Keratinocyte (primary cell): ENCODE measurements at regions not wholly inside any gene's neighbourhood (a gene's known extent, or its start where the extent isn't known, plus 50 kb on each side); places are given as distances from the start of the nearest gene placed in this dataset.

ENCODE experiments used
- DNase-seq: peaks from one replicate; pipeline ENCODE4 v3.0.0-alpha.2; 2011; ENCODE audit warnings: low read depth, missing footprints, low spot score
- FAIRE-seq: peaks from 2 replicates; lab custom pipeline; 2011; peaks lifted over from hg19 to GRCh38; lab: Jason Lieb, UNC
- H2AFZ ChIP-seq: 2 replicates; pipeline ENCODE4 v1.6.0; 2012; ENCODE audit warnings: low read length, control low read depth, inconsistent platforms; ENCODE audit not compliant: control insufficient read depth
- H3K27ac ChIP-seq: 2 replicates; pipeline ENCODE4 v1.5.1; 2011; ENCODE audit warnings: low read length; ENCODE audit not compliant: control insufficient read depth, insufficient read depth
- H3K27me3 ChIP-seq: 3 replicates; pipeline ENCODE4 v1.6.0; 2011; ENCODE audit warnings: low read length; ENCODE audit not compliant: control insufficient read depth, insufficient read depth; ENCODE audit errors: extremely low read depth
- H3K36me3 ChIP-seq, 2 experiments: 2 replicates in 1 of 2; 3 replicates in 1 of 2; pipeline ENCODE4 v1.5.1; 2011; ENCODE audit warnings: low read length in 2 of 2, mild to moderate bottlenecking in 1 of 2; ENCODE audit not compliant: control insufficient read depth in 2 of 2, insufficient read depth in 2 of 2; ENCODE audit errors: extremely low read depth in 1 of 2
- H3K4me1 ChIP-seq: 3 replicates; pipeline ENCODE4 v1.5.1; 2011; ENCODE audit warnings: low read length; ENCODE audit not compliant: control insufficient read depth, insufficient read depth; ENCODE audit errors: extremely low read depth
- H3K4me2 ChIP-seq: 3 replicates; pipeline ENCODE4 v1.6.0; 2011; ENCODE audit warnings: low read depth, low read length; ENCODE audit not compliant: control insufficient read depth, insufficient read depth; ENCODE audit errors: extremely low read depth
- H3K4me3 ChIP-seq, 3 experiments: fragments of 200-600 bp in 1 of 3; sonication (generic) in 1 of 3; 2 replicates in 2 of 3; 3 replicates in 1 of 3; pipeline ENCODE4 v1.5.1; 2011 to 2016; ENCODE audit warnings: low read length in 3 of 3, mild to moderate bottlenecking in 3 of 3, control low read depth in 2 of 3, inconsistent platforms in 1 of 3, low read depth in 1 of 3, mixed read lengths in 1 of 3, mixed run types in 1 of 3, moderate library complexity in 1 of 3; ENCODE audit not compliant: control insufficient read depth in 2 of 3, insufficient read depth in 2 of 3; ENCODE audit errors: extremely low read depth in 1 of 3
- H3K79me2 ChIP-seq: 2 replicates; pipeline ENCODE4 v1.6.0; 2012; ENCODE audit warnings: low read length; ENCODE audit not compliant: control insufficient read depth, insufficient read depth
- H3K9ac ChIP-seq: 3 replicates; pipeline ENCODE4 v1.6.0; 2011; ENCODE audit warnings: low read length; ENCODE audit not compliant: control insufficient read depth, insufficient read depth; ENCODE audit errors: extremely low read depth
- H3K9me1 ChIP-seq: 3 replicates; pipeline ENCODE4 v1.6.0; 2011; ENCODE audit warnings: low read length; ENCODE audit not compliant: control insufficient read depth, insufficient read depth; ENCODE audit errors: extremely low read depth
- H3K9me3 ChIP-seq: 2 replicates; pipeline ENCODE4 v1.5.1; 2012; ENCODE audit warnings: low read depth, low read length; ENCODE audit not compliant: control insufficient read depth
- H4K20me1 ChIP-seq: 3 replicates; pipeline ENCODE4 v1.6.0; 2011; ENCODE audit warnings: low read length; ENCODE audit not compliant: control insufficient read depth, insufficient read depth; ENCODE audit errors: extremely low read depth
- CTCF ChIP-seq, 3 experiments: IDR thresholded peaks in 1 of 3; conservative IDR thresholded peaks in 1 of 3; optimal IDR thresholded peaks in 1 of 3; 2 replicates in 2 of 3; 3 replicates in 1 of 3; pipeline versions ENCODE3 to v1.5.1; 2011; ENCODE audit warnings: low read length in 3 of 3, mild to moderate bottlenecking in 3 of 3, moderate library complexity in 2 of 3, control low read depth in 1 of 3, inconsistent platforms in 1 of 3; ENCODE audit not compliant: insufficient read depth in 2 of 3; ENCODE audit errors: extremely low read depth in 1 of 3
- EZH2 ChIP-seq: IDR thresholded peaks from one replicate; pipeline ENCODE4 v1.6.1; 2012; ENCODE audit warnings: inconsistent platforms, mild to moderate bottlenecking, low read length, moderate library complexity
- dilution Hi-C: fragments of 300-500 bp; cut with MboI; formaldehyde crosslinking; loops from one replicate; pipeline ENCODE4 v1.7.0; 2020; ENCODE audit warnings: low sequenced_read_pairs; ENCODE audit not compliant: extremely low pct_ligation_motif_present

DNA sequence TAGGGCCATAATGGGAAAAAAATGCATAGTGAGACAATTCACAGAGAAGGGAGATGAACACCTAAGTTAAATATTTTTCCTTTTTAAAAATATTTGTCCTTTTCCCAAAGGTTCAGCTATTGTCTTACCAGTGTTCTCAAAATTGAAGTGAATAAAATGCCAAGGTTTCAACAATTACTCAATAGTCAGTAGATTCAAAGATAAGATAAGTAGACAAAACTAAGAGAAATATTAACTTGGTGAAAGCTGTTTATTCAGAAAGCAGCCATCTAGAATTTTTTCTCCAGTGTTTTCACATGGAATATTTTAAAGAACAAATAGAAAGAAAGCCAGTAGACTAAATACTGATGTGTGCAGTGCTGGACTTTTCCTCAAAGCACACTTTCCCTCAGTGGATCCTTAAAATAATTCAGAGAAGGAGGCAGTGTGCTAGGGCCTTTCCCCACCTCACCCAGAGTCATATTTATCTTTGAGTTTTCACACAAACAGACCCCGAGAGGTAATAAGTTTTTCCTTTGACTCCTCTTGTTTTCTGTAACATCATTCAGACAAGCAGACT is 144.5 kb upstream of the PLEKHG7 start:
- Histone ChIP-seq H3K9ac (no peak overlapping the region), H3K9me1 (no peaks in the 10 kb centered on the region), H3K27ac (no peak overlapping the region), H3K4me2 (no peak overlapping the region), H3K4me1 (peaks cover 6% of the 10 kb centered on the region), H3K79me2 (no peaks in the 10 kb centered on the region), H4K20me1 (no peaks in the 10 kb centered on the region), H3K4me3 (no peak overlapping the region), H2AFZ (no peak overlapping the region), H3K27me3 (no peaks in the 10 kb centered on the region), H3K36me3 (no peaks in the 10 kb centered on the region), H3K9me3 (no peaks in the 10 kb centered on the region)
- no peak for TF ChIP-seq EZH2
- no peak for TF ChIP-seq CTCF (optimal IDR thresholded peaks at IDR 0.05 in 1 of 3, IDR thresholded peaks at IDR 0.05 in 1 of 3, conservative IDR thresholded peaks at IDR 0.05 in 1 of 3; ENCODE audit: extremely low read depth in 1 of 3, insufficient read depth in 2 of 3, low read length in 3 of 3)
- FAIRE-seq (no peak), DNase-seq (no peak)
- dilution Hi-C loops = no loop called here

- peaks cover 15% of the 10 kb centered on the region for H3K4me1 ChIP-seq
- no peaks in the 10 kb centered on the region for H3K27me3 ChIP-seq
- DNase-seq (no peak), FAIRE-seq (no peak)
- H4K20me1 ChIP-seq = no peaks in the 10 kb centered on the region
- H3K9me3 ChIP-seq = no peaks in the 10 kb centered on the region
- no peaks in the 10 kb centered on the region for H3K9me1 ChIP-seq
- no peak overlapping the region for H3K9ac ChIP-seq
- no peaks in the 10 kb centered on the region for H3K79me2 ChIP-seq
- no peak overlapping the region for H2AFZ ChIP-seq
- no peak overlapping the region for H3K27ac ChIP-seq
- no peak overlapping the region for H3K4me2 ChIP-seq
- dilution Hi-C loops = no loop called here
- H3K36me3 ChIP-seq = no peaks in the 10 kb centered on the region
- no peak for TF ChIP-seq CTCF (optimal IDR thresholded peaks at IDR 0.05 in 1 of 3, IDR thresholded peaks at IDR 0.05 in 1 of 3, conservative IDR thresholded peaks at IDR 0.05 in 1 of 3; ENCODE audit: extremely low read depth in 1 of 3, insufficient read depth in 2 of 3, low read length in 3 of 3)
- TF ChIP-seq EZH2 = no peak
- no peak overlapping the region for H3K4me3 ChIP-seq
Observed at GRCh38 chr12:92557422-92557724, 145.4 kb upstream of the PLEKHG7 start.
